Brain microvascular endothelial cell (primary cell): ENCODE measurements at regions not wholly inside any gene's neighbourhood (a gene's known extent, or its start where the extent isn't known, plus 50 kb on each side); places are given as distances from the start of the nearest gene placed in this dataset.

Source experiments
- DNase-seq: peaks from one replicate; pipeline ENCODE4 v3.0.0-alpha.2; 2020
- H3K27ac ChIP-seq: fragments of 250-450 bp; sonication (Bioruptor Pico); 2 replicates; pipeline ENCODE4 v1.5.1; 2020; ENCODE audit warnings: mild to moderate bottlenecking, moderate library complexity
- H3K27me3 ChIP-seq: fragments of 250-450 bp; sonication (Bioruptor Pico); replicated peaks from 2 replicates; pipeline ENCODE4 v1.5.1; 2020; ENCODE audit warnings: mild to moderate bottlenecking
- H3K36me3 ChIP-seq: fragments of 250-450 bp; sonication (Bioruptor Pico); replicated peaks from 2 replicates; pipeline ENCODE4 v1.5.1; 2020; ENCODE audit warnings: mild to moderate bottlenecking
- H3K4me3 ChIP-seq: 2 replicates; pipeline ENCODE4 v1.5.1; 2011; ENCODE audit warnings: low read depth, mild to moderate bottlenecking, control low read depth, low read length, moderate library complexity
- CTCF ChIP-seq: IDR thresholded peaks from 2 replicates; pipeline ENCODE4 v1.5.1; 2011; ENCODE audit warnings: low read depth, mild to moderate bottlenecking, moderate library complexity, low read length, control low read depth, inconsistent platforms; ENCODE audit errors: missing control alignments
- in situ Hi-C: cut with HindIII; loops from 2 replicates; pipeline ENCODE4 v1.10.0; 2017; ENCODE audit warnings: low sequenced_read_pairs, low pct_ligation_motif_present

GRCh38 chr15:70297465-70298058 lies 199.8 kb upstream of the TLE3 start:
- TF ChIP-seq CTCF: no peak
- in situ Hi-C loops: no loop called here
- Histone ChIP-seq H3K4me3 (no peak overlapping the region), H3K36me3 (no peaks in the 10 kb centered on the region), H3K27me3 (peaks cover 2% of the 10 kb centered on the region), H3K27ac (no peak overlapping the region)
- DNase-seq: no peak

- no peak for DNase-seq
- in situ Hi-C loops: no loop called here
- peaks cover 2% of the 10 kb centered on the region for H3K27me3 ChIP-seq
- no peak overlapping the region for H3K27ac ChIP-seq
- no peaks in the 10 kb centered on the region for H3K36me3 ChIP-seq
- no peak for TF ChIP-seq CTCF
- H3K4me3 ChIP-seq: no peak overlapping the region
These were observed 197.1 kb upstream of the TLE3 start for GRCh38 chr15:70294731-70295305.

- no peak for DNase-seq
- in situ Hi-C loops: no loop called here
- Histone ChIP-seq H3K27me3 (peaks cover 2% of the 10 kb centered on the region), H3K36me3 (no peaks in the 10 kb centered on the region), H3K27ac (no peak overlapping the region), H3K4me3 (no peak overlapping the region)
- TF ChIP-seq CTCF: no peak
These were observed 196.1 kb upstream of the TLE3 start for GRCh38 chr15:70293591-70294470.

- Histone ChIP-seq H3K27me3 (peaks cover 2% of the 10 kb centered on the region), H3K36me3 (no peaks in the 10 kb centered on the region), H3K4me3 (no peak overlapping the region), H3K27ac (no peak overlapping the region)
- no peak for TF ChIP-seq CTCF
- in situ Hi-C loops: no loop called here
- DNase-seq: no peak
These were observed 195.4 kb upstream of the TLE3 start for GRCh38 chr15:70293138-70293537.

- Histone ChIP-seq H3K27me3 (no peaks in the 10 kb centered on the region), H3K36me3 (no peaks in the 10 kb centered on the region), H3K4me3 (no peak overlapping the region), H3K27ac (no peak overlapping the region)
- in situ Hi-C loops: no loop called here
- no peak for TF ChIP-seq CTCF
- no peak for DNase-seq
These were observed 194.5 kb upstream of the TLE3 start for GRCh38 chr15:70292076-70292760.
